G401 (cell line): ENCODE measurements at regions not wholly inside any gene's neighbourhood (a gene's known extent, or its start where the extent isn't known, plus 50 kb on each side); places are given as distances from the start of the nearest gene placed in this dataset.

Experiments used
- DNase-seq: peaks from one replicate; pipeline ENCODE4 v3.0.0-alpha.2; 2015; ENCODE audit warnings: low spot score
- in situ Hi-C: cut with HindIII; loops from 2 replicates; pipeline ENCODE4 v1.10.0; 2016; ENCODE audit warnings: low sequenced_read_pairs, mixed read lengths

- in situ Hi-C loops = no loop called here
- DNase-seq = no peak
Measured at GRCh38 chr20:59376109-59376841, 75.9 kb downstream of the EDN3 start.

GRCh38 chr20:59376998-59377397 lies 76.6 kb downstream of the EDN3 start:
- no peak for DNase-seq
- in situ Hi-C loops = no loop called here

DNA sequence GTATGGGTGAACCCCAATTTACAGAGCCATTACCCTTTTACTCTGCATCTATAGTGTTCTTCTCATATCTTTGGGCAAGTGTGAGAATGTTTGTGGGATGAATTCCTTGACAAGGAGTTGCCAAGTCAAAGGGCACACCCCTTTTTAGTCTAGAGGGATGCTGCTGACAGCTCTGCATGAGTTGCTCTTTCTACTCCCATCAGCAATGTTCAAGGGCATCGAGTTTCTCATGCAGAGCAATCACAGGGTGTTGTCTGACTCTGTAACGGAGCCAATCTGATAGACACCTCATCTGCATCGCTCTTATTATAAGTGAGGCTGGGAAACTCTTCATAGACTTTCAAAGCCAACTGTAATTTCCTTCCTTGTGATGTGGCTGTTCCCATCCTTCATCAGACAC lies 77.4 kb downstream of the EDN3 start:
- in situ Hi-C loops = no loop called here
- no peak for DNase-seq

DNA sequence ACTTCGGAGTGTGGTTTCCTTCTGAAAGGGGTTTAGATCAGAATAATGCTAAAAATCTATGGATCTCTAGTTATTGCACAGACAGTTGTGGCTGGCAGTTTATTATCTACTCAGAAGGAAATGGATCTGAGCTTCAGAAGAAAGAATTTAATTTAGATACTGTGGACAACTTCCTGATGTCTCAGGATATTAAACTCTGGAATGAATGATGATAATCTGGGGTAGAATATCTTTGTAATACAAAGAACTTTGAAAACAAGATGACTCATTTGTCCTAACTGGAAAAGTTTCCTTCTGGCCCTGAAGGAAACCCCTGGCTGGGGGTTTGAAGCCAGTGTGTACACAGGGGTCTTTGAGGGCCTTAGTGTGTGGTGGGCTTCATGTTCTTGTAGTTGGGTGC lies 78.0 kb downstream of the EDN3 start:
- in situ Hi-C loops = no loop called here

GRCh38 chr20:59378966-59379365 lies 78.6 kb downstream of the EDN3 start:
- in situ Hi-C loops = no loop called here
- DNase-seq = no peak

More for the DNA sequence above, 78.0 kb downstream of the EDN3 start:
- no peak for DNase-seq

DNA sequence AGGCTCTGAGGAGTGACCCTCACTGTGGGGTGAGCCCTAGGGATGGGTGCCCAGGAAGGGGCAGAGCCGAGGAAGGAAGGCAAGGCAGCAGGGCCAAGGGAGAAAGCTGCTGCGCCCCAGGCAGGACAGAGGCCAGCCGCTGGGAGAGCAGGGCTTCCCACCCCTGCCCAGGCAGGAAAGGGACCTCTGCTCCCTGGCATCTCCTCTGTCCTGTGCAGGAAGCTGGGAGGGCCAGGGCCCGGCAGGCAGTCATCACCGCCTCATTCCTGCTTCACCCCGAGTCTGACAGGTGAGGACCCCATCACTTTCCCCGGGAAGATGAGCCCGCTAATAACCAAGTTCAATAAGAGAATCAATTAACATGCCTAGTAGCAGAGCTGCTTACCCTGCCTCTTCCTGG lies 81.3 kb downstream of the EDN3 start:
- no peak for DNase-seq
- in situ Hi-C loops = no loop called here

DNA sequence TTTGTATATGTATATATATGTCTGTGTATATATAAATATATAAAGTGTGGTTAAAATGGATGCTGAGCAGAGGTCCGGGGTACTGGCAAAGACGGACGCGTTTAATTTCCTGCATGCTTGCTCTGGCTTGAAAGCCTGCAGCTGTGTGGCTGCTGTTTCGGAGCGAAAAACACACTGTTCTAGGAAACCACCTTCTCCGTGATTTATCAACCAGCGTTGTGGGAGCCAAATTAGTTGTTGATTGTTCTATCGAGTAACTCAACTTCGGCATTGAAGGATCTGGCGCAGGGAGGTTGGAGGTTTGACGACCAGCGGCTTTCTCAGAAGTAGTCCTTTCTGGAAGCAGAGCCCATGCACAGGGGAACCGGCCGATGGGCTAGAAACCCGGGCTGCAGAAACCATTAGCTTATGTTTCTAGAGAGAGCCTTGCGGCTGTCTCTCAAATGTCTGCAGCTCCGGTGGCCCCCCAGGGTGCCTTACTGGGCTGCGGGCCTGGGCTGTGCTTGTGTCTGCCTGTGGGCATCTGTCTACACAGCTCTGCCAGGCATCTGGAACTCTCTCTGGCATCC lies 81.8 kb downstream of the EDN3 start:
- in situ Hi-C loops = no loop called here

GRCh38 chr20:59382907-59383306 lies 82.5 kb downstream of the EDN3 start:
- in situ Hi-C loops = no loop called here
- no peak for DNase-seq

More for the DNA sequence above, 81.8 kb downstream of the EDN3 start:
- no peak for DNase-seq

- no peak for DNase-seq
- in situ Hi-C loops = no loop called here
Measured at GRCh38 chr20:59385038-59385437, 84.6 kb downstream of the EDN3 start.

DNA sequence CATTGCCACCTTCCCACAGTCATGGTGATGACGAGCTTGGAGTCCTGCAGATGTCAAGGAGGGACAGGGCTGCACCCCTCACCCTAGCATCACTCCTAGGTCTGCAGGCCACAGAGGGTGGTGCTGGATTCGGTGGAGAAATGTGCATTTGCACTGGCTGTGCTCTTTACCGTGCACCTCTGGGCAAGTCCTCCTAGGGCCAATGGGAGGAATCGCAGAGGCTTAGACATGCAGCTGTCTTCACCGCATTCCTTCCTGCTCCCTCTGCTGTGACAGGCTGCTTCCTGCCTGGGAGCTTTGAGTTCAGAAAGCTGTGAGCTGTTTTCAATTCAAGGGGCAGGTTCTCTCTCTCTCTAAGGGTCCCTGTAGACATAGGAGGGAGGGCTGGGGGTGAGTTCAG lies 85.1 kb downstream of the EDN3 start:
- no peak for DNase-seq
- in situ Hi-C loops = no loop called here

- DNase-seq = no peak
- in situ Hi-C loops = no loop called here
Measured at GRCh38 chr20:59386809-59387208, 86.4 kb downstream of the EDN3 start.

DNA sequence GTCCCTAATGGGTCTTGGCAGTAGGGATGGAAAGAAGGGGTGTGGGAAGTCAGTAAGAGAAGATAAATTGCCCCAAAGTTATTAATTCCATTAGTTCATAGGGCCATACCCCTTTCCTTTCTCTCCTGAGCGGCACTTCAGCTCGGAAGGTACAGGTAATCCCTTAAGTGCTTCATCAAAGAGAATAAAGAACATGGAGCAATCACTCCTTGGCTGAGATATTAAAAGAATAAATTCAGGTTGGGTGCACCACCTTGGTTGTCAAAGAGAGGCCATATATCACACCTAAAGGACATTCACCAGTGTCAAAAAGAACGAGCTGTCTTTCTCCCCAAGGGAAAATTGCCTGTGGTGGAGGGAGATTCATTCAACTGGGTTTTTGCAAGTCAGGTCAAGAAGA lies 87.5 kb downstream of the EDN3 start:
- in situ Hi-C loops = no loop called here
- no peak for DNase-seq

DNA sequence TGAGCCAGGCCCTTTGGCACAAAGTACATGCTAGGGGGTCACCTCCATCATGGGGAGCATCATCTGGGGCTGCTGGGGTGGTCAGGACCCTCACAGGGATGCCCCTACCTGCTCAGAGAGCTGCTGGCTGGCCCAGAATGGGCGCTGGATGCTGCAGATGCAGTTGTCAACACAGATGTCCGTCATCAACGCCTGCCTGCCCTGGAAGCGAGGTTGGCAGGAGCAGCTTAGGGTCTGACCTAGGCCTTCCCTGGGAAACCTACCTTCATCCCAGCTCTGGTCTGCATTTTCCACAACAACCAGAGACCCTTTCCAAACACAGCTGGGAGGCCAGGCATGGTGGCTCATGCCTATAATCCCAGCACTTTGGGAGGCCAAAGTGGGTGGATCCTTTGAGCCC lies 88.0 kb downstream of the EDN3 start:
- in situ Hi-C loops = no loop called here
- no peak for DNase-seq

DNA sequence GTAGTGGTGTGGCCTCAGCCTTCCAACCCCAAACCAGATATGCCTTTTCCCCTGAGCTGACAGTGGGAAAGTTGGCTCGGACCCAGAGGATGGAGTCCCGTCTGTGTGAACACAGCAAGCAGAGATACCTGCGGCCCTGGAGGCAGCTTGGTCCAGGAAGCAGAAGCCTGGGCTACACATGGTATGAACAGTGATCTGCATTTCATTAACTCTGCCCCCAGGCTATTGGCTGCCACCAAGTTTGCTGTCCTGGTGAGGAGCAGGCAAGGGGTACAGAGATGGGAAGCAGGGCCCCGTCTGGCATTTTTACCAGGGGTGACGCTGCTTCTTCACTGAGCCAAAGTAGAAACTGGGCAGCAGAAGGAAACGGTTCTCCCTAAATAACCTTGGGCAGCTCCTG lies 90.0 kb downstream of the EDN3 start:
- no peak for DNase-seq
- in situ Hi-C loops = no loop called here

DNA sequence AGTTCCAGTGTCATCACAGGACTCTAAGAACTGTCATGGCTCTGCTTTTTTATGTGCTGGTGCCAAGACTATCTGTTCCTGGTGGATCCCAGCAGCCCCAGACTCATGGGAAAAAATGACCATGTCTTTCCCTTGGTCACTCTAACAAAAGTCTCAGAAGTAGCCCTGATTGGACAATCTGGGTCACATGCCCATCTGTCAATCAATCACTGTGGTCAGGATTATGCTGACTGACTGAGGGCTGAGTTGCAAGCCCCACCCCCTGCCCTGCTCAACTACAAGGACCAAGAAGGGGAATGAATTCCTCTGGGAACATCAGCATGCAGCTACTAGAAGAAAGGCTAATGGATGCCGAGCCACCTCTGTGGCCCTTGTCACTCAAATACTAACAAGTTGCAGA lies 91.6 kb downstream of the EDN3 start:
- DNase-seq = no peak
- in situ Hi-C loops = no loop called here

GRCh38 chr20:59392736-59393135 lies 92.3 kb downstream of the EDN3 start:
- in situ Hi-C loops = no loop called here
- no peak for DNase-seq

DNA sequence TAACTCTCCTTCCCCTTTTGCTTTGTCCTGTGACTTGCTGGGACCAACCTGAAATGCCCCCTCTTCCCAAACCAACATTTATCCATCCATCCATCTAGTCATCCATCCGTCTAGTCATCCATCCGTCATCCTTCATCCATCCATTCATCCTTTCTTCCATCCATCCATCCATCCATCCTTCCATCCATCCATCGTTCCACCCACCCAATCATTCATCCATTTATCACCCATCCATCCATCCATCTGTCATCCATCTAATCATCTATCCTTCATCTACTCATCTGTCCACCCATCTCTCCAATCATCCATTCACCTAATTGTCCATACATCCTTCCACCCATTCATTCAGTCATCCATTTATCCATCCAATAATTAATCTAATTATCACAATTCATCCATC lies 92.7 kb downstream of the EDN3 start:
- in situ Hi-C loops = no loop called here
- no peak for DNase-seq

DNA sequence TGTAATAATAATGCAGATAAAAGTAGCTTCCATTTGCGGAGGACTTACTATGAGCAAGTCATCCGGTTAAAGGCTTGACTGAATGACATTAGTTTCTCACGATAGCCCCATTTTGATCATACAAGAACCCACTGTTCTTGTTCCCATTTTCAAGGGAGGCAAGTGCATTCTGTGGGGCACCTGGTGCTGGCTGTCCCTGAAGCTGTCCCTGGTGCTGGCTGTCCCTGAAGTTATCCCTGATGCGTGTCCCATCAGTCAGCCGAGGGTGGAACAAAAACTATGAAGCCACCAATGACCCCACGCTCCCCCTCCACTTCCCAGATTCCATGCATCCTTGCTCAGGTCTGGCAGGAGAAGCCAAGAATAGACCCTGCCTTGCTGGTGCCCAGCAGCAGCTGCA lies 95.3 kb downstream of the EDN3 start:
- in situ Hi-C loops = no loop called here
- DNase-seq = no peak

DNA sequence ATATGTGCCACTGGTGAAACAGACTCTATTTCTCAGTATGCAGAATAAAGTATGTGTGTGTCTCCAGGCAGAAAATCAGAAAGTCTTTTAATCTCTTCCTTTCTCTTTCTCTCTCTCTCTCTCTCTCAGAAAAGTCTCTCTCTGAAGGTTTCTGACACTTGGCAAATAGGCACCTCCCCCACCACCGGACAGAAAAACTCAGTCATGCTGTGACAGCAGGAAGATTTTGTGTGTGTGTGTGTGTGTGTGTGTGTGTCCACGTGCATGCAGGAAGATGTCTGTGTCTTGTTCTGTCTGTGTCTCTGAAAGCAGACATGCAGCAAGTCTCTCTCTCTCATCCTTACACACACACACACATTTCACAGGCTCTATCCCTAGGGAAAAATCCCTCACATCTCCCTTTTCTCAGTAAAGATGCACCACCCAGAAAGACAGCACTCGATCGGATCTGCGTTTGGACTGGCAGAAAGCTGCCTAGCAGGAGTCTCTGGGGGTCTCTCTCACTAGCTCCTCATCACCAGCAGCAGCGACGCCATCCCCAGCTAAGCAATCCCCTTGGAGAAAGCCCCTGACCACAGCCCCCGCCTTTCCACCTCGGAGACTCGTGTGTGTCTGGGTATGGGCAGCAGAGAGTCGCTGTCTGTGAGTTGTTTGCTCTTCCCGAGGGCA lies 98.3 kb downstream of the EDN3 start:
- in situ Hi-C loops = no loop called here
- DNase-seq = no peak

- no peak for DNase-seq
- in situ Hi-C loops = no loop called here
Measured at GRCh38 chr20:59399426-59400099, 99.2 kb downstream of the EDN3 start.
